Breast epithelium (tissue), 3 donors: ENCODE measurements at regions not wholly inside any gene's neighbourhood (a gene's known extent, or its start where the extent isn't known, plus 50 kb on each side); places are given as distances from the start of the nearest gene placed in this dataset.

Experiments used
- CTCF ChIP-seq, 3 donors: fragments of 450-650 bp; IDR thresholded peaks; one replicate each; pipeline ENCODE4 v1.5.1; 2016 to 2017; ENCODE audit warnings: antibody characterized with exemption in 3 of 3, mild to moderate bottlenecking in 3 of 3, moderate library complexity in 3 of 3
- POLR2A ChIP-seq: fragments of 450-650 bp; IDR thresholded peaks from one replicate; pipeline ENCODE4 v1.6.1; 2016; ENCODE audit warnings: antibody characterized with exemption, mild to moderate bottlenecking, moderate library complexity
- POLR2AphosphoS5 ChIP-seq, 3 donors: sonication (generic); formaldehyde crosslinking; IDR thresholded peaks; one replicate each; pipeline ENCODE4 v1.6.1; 2017; ENCODE audit warnings: antibody characterized with exemption in 3 of 3

GRCh38 chr3:10597733-10598132 lies 92.3 kb upstream of the ATP2B2 start:
- TF ChIP-seq CTCF (IDR thresholded peaks at IDR 0.05) (no peak), POLR2A (no peak), POLR2AphosphoS5 (IDR thresholded peaks at IDR 0.05) (no peak)
